ENCODE measurements at regions not wholly inside any gene's neighbourhood (a gene's known extent, or its start where the extent isn't known, plus 50 kb on each side); places are given as distances from the start of the nearest gene placed in this dataset.

DNA sequence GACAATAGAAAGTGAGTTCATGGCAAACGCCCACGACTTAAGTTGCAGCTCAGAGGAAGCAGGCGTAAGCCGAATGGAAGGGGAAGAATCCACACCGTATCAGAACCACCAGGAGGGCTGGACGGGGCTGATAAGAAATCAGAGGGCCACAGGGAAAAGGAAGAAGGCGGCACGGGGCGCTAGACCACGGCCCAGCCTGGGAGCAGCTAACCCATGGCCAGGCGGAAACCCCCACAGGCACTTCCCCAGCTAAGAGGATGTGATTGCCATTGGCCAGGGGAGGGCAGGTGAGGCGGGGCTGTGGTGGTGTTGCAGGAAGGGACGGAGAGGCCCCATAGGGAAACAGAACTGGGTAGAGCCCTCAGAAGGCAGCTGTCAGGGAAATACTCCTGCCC, 174.0 kb upstream of the AFDN start:
- no peak overlapping the region for H3K4me2 ChIP-seq (ENCODE audit: insufficient read depth, low read length)
- intact Hi-C loops (cut with micrococcal nuclease): loop anchor here (2.0 kb wide), 1 partner anchor 24 kb away; no protein-coding TSS in a partner anchor
- BruUV-seq (replicated peaks): no TSS peak
- dilution Hi-C loops (cut with MboI; ENCODE audit: extremely low pct_ligation_motif_present, low sequenced_read_pairs): no loop called here
- no peaks in the 10 kb centered on the region for H4K20me1 ChIP-seq (replicated peaks; ENCODE audit: control insufficient read depth, extremely low read depth, insufficient read depth, low read length)
- peak; percentile 82 for DNase-seq (ENCODE audit: low read depth, low spot score)
- no peaks in the 10 kb centered on the region for H3K9me3 ChIP-seq (replicated peaks; ENCODE audit: control insufficient read depth, insufficient read depth, low read length)
- H3K36me3 ChIP-seq (ENCODE audit: control insufficient read depth in 2 of 2, extremely low read depth in 1 of 2, insufficient read depth in 2 of 2, low read length in 2 of 2): no peaks in the 10 kb centered on the region
- H3K9me1 ChIP-seq (replicated peaks; ENCODE audit: control insufficient read depth, extremely low read depth, insufficient read depth, low read length): no peaks in the 10 kb centered on the region
- TF ChIP-seq GATA2 (IDR thresholded peaks at IDR 0.05; ENCODE audit: insufficient read depth, insufficient read length, low read depth, low read length): no peak
- TF ChIP-seq, protein P1, sequence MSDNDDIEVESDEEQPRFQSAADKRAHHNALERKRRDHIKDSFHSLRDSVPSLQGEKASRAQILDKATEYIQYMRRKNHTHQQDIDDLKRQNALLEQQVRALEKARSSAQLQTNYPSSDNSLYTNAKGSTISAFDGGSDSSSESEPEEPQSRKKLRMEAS (IDR thresholded peaks at IDR 0.05; ENCODE audit: insufficient read depth, insufficient read length): no peak
- TF ChIP-seq POLR2AphosphoS5 (IDR thresholded peaks at IDR 0.05; ENCODE audit: insufficient read depth, low read depth, low read length): no peak
- no peak for TF ChIP-seq EZH2 (IDR thresholded peaks at IDR 0.05; ENCODE audit: borderline replicate concordance, low read depth, low read length, severe bottlenecking)
- TF ChIP-seq JUN (IDR thresholded peaks at IDR 0.05; ENCODE audit: borderline replicate concordance, insufficient read depth, insufficient read length, low read depth): no peak
- no peak for TF ChIP-seq MYC (IDR thresholded peaks at IDR 0.05; ENCODE audit: low read depth, low read length)
- TF ChIP-seq, protein P2, sequence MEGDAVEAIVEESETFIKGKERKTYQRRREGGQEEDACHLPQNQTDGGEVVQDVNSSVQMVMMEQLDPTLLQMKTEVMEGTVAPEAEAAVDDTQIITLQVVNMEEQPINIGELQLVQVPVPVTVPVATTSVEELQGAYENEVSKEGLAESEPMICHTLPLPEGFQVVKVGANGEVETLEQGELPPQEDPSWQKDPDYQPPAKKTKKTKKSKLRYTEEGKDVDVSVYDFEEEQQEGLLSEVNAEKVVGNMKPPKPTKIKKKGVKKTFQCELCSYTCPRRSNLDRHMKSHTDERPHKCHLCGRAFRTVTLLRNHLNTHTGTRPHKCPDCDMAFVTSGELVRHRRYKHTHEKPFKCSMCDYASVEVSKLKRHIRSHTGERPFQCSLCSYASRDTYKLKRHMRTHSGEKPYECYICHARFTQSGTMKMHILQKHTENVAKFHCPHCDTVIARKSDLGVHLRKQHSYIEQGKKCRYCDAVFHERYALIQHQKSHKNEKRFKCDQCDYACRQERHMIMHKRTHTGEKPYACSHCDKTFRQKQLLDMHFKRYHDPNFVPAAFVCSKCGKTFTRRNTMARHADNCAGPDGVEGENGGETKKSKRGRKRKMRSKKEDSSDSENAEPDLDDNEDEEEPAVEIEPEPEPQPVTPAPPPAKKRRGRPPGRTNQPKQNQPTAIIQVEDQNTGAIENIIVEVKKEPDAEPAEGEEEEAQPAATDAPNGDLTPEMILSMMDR (IDR thresholded peaks at IDR 0.05; ENCODE audit: extremely low read depth in 1 of 2, insufficient read depth in 1 of 2, low read depth in 1 of 2, low read length in 2 of 2): no peak
- TF ChIP-seq FOS (IDR thresholded peaks at IDR 0.05; ENCODE audit: borderline replicate concordance, insufficient read depth, low read length): no peak
- TF ChIP-seq POLR2A (IDR thresholded peaks at IDR 0.05; ENCODE audit: low read depth, low read length): no peak
- no peaks in the 10 kb centered on the region for H3K27me3 ChIP-seq (ENCODE audit: control insufficient read depth in 2 of 2, insufficient read depth in 2 of 2, low read length in 2 of 2)
- H3K9ac ChIP-seq (replicated peaks; ENCODE audit: extremely low read depth, insufficient read depth, low read length): no peak overlapping the region
- no peak overlapping the region for H2AFZ ChIP-seq (ENCODE audit: low read depth, low read length)
- H3K27ac ChIP-seq (ENCODE audit: insufficient read depth, low read depth, low read length): no peak overlapping the region
- H3K4me1 ChIP-seq (ENCODE audit: control insufficient read depth, extremely low read depth, insufficient read depth, low read length): peaks cover 8% of the 10 kb centered on the region
- H3K4me3 ChIP-seq (replicated peaks in 1 of 3; ENCODE audit: insufficient read depth in 1 of 3, low read depth in 1 of 3, low read length in 3 of 3): no peak overlapping the region
- no peaks in the 10 kb centered on the region for H3K79me2 ChIP-seq (ENCODE audit: control insufficient read depth, insufficient read depth, low read length)
- ChIA-PET CTCF (no interaction called here), POLR2A (interaction anchor here (1.1 kb wide), 1 partner anchor 23 kb away, joined by 3 read pairs; no protein-coding TSS in a partner anchor)
- FAIRE-seq: no peak

All from endothelial cell of umbilical vein (primary cell).